ENCODE measurements at regions not wholly inside any gene's neighbourhood (a gene's known extent, or its start where the extent isn't known, plus 50 kb on each side); places are given as distances from the start of the nearest gene placed in this dataset.

DNA sequence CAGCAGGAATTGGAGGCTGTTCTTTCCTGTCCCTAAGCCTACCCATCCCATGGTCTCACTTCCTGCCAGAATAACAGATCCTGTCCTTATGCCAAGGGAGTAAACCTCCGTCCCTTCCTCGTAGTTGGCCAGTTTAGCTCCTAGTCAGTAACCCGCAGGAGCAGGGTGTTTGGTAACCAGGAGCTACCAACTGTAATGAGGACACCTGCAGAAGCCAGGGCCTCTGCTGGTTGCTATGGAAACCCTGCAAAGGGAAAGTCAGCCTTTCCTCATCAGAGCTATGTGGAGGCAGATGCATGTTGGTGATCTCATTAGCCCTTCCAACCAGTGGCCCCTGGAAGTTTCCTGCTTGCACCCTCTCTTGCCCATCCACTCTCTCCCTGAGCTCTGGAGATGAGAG is 368.2 kb upstream of the SULF2 start:
- H3K27me3 Mint-ChIP-seq: peaks cover 5% of the 10 kb centered on the region
- TF ChIP-seq, protein P1, sequence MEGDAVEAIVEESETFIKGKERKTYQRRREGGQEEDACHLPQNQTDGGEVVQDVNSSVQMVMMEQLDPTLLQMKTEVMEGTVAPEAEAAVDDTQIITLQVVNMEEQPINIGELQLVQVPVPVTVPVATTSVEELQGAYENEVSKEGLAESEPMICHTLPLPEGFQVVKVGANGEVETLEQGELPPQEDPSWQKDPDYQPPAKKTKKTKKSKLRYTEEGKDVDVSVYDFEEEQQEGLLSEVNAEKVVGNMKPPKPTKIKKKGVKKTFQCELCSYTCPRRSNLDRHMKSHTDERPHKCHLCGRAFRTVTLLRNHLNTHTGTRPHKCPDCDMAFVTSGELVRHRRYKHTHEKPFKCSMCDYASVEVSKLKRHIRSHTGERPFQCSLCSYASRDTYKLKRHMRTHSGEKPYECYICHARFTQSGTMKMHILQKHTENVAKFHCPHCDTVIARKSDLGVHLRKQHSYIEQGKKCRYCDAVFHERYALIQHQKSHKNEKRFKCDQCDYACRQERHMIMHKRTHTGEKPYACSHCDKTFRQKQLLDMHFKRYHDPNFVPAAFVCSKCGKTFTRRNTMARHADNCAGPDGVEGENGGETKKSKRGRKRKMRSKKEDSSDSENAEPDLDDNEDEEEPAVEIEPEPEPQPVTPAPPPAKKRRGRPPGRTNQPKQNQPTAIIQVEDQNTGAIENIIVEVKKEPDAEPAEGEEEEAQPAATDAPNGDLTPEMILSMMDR (IDR thresholded peaks at IDR 0.05): no peak
- DNase-seq (no peak), ATAC-seq (no peak)
- H3K27ac Mint-ChIP-seq: no peak overlapping the region
- no peaks in the 10 kb centered on the region for H3K4me1 Mint-ChIP-seq (ENCODE audit: low read depth)
- H3K4me3 Mint-ChIP-seq: no peak overlapping the region
- CTCF ChIA-PET: no interaction called here
- no peaks in the 10 kb centered on the region for H3K9me3 Mint-ChIP-seq
- H3K36me3 Mint-ChIP-seq (ENCODE audit: low read depth): no peaks in the 10 kb centered on the region
- POLR2A ChIA-PET: no interaction called here
- intact Hi-C loops (cut with micrococcal nuclease): no loop called here

DNA sequence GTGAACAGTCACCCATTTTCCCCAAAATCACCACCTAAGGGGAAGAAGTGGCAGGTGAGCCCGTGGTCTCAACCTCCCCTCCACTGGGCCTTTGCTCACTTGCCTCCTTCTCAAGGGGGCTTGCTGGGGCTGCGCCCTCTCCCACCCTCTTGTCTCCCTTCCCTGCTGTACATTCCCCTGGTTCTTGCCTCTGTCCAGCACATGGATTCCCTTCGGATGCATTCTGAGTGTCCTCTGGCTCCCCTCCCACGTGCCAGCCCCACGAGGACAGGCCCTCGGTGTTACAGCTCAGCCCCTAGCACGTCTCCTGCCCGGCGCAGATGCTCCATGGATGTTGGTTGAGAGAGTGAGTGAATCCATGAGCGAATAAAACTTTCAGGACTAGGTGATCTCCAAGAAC is 367.8 kb upstream of the SULF2 start:
- intact Hi-C loops (cut with micrococcal nuclease): no loop called here
- ChIA-PET CTCF (no interaction called here), POLR2A (no interaction called here)
- no peak for DNase-seq
- H3K4me1 Mint-ChIP-seq (ENCODE audit: low read depth): no peaks in the 10 kb centered on the region
- H3K27ac Mint-ChIP-seq: no peak overlapping the region
- TF ChIP-seq, protein P1 (IDR thresholded peaks at IDR 0.05): no peak
- no peaks in the 10 kb centered on the region for H3K9me3 Mint-ChIP-seq
- peaks cover 4% of the 10 kb centered on the region for H3K27me3 Mint-ChIP-seq
- ATAC-seq: no peak
- no peaks in the 10 kb centered on the region for H3K36me3 Mint-ChIP-seq (ENCODE audit: low read depth)
- H3K4me3 Mint-ChIP-seq: no peak overlapping the region

DNA sequence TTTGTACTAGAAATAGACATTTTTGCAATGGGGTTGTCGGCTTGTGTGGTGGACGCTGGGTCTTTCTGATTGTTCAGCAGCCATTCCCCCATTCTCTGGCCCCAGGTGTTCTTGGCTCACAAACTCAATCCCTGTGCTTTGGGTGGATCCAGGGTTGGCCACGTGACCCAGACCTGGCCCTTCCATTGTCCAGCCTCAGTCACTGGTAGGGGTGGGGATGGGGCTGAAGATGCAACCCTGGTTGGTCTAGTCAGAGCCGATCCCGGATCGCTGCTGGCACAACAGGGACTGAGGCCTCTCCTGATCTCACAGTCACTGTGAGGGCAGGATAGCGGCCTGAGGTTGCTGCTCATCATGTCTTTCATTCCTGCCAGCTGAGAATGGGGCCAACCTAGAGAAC is 365.3 kb upstream of the SULF2 start:
- DNase-seq (no peak), ATAC-seq (no peak)
- intact Hi-C loops (cut with micrococcal nuclease): no loop called here
- Mint-ChIP-seq H3K27me3 (peaks cover 2% of the 10 kb centered on the region), H3K9me3 (no peaks in the 10 kb centered on the region), H3K4me1 (ENCODE audit: low read depth) (no peaks in the 10 kb centered on the region), H3K36me3 (ENCODE audit: low read depth) (no peaks in the 10 kb centered on the region), H3K27ac (no peak overlapping the region), H3K4me3 (no peak overlapping the region)
- CTCF ChIA-PET: no interaction called here
- TF ChIP-seq, protein P1 (IDR thresholded peaks at IDR 0.05): no peak
- POLR2A ChIA-PET: no interaction called here

DNA sequence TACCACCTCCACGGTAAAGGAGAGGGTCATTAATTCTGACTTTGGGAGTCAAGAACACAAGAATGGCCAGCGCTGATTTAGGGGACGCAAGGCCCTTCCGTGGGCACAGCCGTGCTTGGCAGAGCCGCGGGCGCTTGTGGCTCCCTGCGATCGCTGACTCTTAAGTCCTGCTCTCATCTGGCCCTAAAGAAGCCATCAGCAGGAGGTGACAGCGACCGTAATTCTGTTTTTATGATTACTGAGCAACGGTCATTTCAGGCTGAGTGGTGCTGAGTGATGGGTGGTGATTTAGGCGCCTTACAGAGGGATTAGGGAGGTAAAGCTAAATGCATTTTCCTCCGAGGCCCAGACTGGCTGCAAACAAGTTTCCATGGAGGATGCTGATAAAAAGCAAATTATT is 364.6 kb upstream of the SULF2 start:
- intact Hi-C loops (cut with micrococcal nuclease): no loop called here
- no peak for ATAC-seq
- Mint-ChIP-seq H3K9me3 (no peaks in the 10 kb centered on the region), H3K27ac (no peak overlapping the region), H3K27me3 (peaks cover 2% of the 10 kb centered on the region), H3K4me1 (ENCODE audit: low read depth) (no peaks in the 10 kb centered on the region), H3K4me3 (no peak overlapping the region), H3K36me3 (ENCODE audit: low read depth) (no peaks in the 10 kb centered on the region)
- TF ChIP-seq, protein P1 (IDR thresholded peaks at IDR 0.05): no peak
- DNase-seq: no peak
- CTCF ChIA-PET: no interaction called here
- POLR2A ChIA-PET: no interaction called here

DNA sequence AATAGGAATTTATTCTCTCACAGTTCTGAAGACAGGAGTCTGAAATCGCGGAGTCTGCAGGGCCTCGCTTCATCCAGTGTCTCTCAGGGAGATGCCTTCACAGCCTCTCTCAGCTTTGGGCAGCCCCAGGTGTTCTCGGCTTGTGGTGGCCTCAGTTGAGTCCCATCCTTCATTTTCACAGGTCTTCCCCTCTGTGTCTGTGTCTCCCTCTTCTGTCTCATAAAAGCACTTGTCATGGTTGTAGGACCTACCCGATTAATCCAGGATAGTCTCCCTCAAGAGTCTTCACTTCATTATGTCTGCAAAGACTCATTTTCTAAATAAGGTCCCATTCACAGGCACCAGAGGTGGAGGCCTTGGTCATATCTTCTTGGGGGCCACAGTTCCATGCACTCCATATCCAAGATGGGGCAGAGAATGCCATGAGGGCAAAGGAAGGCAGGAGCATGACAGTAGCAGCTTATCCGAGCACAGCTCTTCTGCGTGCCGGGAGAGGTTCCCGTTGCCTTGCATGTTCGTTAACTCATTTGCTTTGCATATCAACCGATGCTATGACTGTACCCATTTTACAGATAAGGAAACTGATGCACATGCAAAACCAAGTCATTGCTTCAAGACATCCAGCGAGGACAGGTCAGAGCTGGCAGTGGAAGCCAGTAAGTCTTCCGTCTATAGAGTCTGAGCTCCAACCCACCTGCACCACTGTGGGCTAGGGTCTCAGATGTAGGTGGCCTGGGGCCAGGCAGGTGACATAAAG is 363.8 kb upstream of the SULF2 start:
- no peaks in the 10 kb centered on the region for H3K36me3 Mint-ChIP-seq (ENCODE audit: low read depth)
- H3K9me3 Mint-ChIP-seq: no peaks in the 10 kb centered on the region
- TF ChIP-seq, protein P1 (IDR thresholded peaks at IDR 0.05): no peak
- ChIA-PET CTCF (no interaction called here), POLR2A (no interaction called here)
- H3K27ac Mint-ChIP-seq: no peak overlapping the region
- peaks cover 2% of the 10 kb centered on the region for H3K27me3 Mint-ChIP-seq
- no peak for DNase-seq
- ATAC-seq: no peak
- no peak overlapping the region for H3K4me3 Mint-ChIP-seq
- intact Hi-C loops (cut with micrococcal nuclease): no loop called here
- H3K4me1 Mint-ChIP-seq (ENCODE audit: low read depth): no peaks in the 10 kb centered on the region
